Lower lobe of right lung (tissue), 2 donors: ENCODE measurements at regions not wholly inside any gene's neighbourhood (a gene's known extent, or its start where the extent isn't known, plus 50 kb on each side); places are given as distances from the start of the nearest gene placed in this dataset.

Source experiments
- ATAC-seq, 2 donors: fragments of 200-7000 bp; cut with Tn5 transposase; one replicate each; pipeline ENCODE4 v1.9.1; 2020 to 2022; ENCODE audit warnings: mild to moderate bottlenecking in 2 of 2, moderate library complexity in 2 of 2
- DNase-seq: peaks from one replicate; pipeline ENCODE4 v3.0.0-alpha.2; 2020
- H3K27ac ChIP-seq: fragments of 200-600 bp; one replicate; pipeline ENCODE4 v1.8.0; 2022
- H3K27me3 ChIP-seq: fragments of 200-600 bp; one replicate; pipeline ENCODE4 v1.8.0; 2022; ENCODE audit warnings: low read depth
- H3K36me3 ChIP-seq: fragments of 200-600 bp; one replicate; pipeline ENCODE4 v1.8.0; 2022; ENCODE audit warnings: mild to moderate bottlenecking
- H3K4me1 ChIP-seq: fragments of 200-600 bp; one replicate; pipeline ENCODE4 v1.8.0; 2022
- H3K4me3 ChIP-seq: fragments of 200-600 bp; one replicate; pipeline ENCODE4 v1.8.0; 2022; ENCODE audit warnings: mild to moderate bottlenecking
- H3K9me3 ChIP-seq: fragments of 200-600 bp; one replicate; pipeline ENCODE4 v1.8.0; 2022
- CTCF ChIP-seq: fragments of 200-600 bp; IDR thresholded peaks from one replicate; pipeline ENCODE4 v1.8.0; 2022; ENCODE audit warnings: antibody characterized with exemption, mild to moderate bottlenecking
- intact Hi-C: fragments of 100-400 bp; cut with DNase I; formaldehyde crosslinking; loops from one replicate; pipeline ENCODE4 v1.11.0; 2022
- donor health status: DM: no; HTN: yes; CAD: no; lungs with severe emphysema.

GRCh38 chr2:195480121-195480520, 176.9 kb upstream of the SLC39A10 start:
- ATAC-seq (no peak), DNase-seq (no peak)
- Histone ChIP-seq H3K27me3 (no peaks in the 10 kb centered on the region), H3K4me1 (no peaks in the 10 kb centered on the region), H3K9me3 (no peaks in the 10 kb centered on the region), H3K27ac (no peak overlapping the region), H3K4me3 (no peak overlapping the region), H3K36me3 (no peaks in the 10 kb centered on the region)
- TF ChIP-seq CTCF: no peak
- intact Hi-C loops: no loop called here

GRCh38 chr2:195479407-195479806, 177.6 kb upstream of the SLC39A10 start:
- no peak for TF ChIP-seq CTCF
- Histone ChIP-seq H3K4me3 (no peak overlapping the region), H3K36me3 (no peaks in the 10 kb centered on the region), H3K4me1 (no peaks in the 10 kb centered on the region), H3K27ac (no peak overlapping the region), H3K9me3 (no peaks in the 10 kb centered on the region), H3K27me3 (no peaks in the 10 kb centered on the region)
- DNase-seq: no peak
- ATAC-seq: no peak
- intact Hi-C loops: no loop called here

- TF ChIP-seq CTCF: no peak
These were observed 179.0 kb upstream of the SLC39A10 start for GRCh38 chr2:195477996-195478382.

GRCh38 chr2:195477248-195477995, 179.6 kb upstream of the SLC39A10 start:
- intact Hi-C loops: no loop called here
- no peaks in the 10 kb centered on the region for H3K36me3 ChIP-seq
- ATAC-seq (no peak), DNase-seq (no peak)
- H3K9me3 ChIP-seq: no peaks in the 10 kb centered on the region
- H3K27me3 ChIP-seq: no peaks in the 10 kb centered on the region
- no peak overlapping the region for H3K4me3 ChIP-seq
- H3K27ac ChIP-seq: no peak overlapping the region
- TF ChIP-seq CTCF: no peak
- H3K4me1 ChIP-seq: no peaks in the 10 kb centered on the region

More at GRCh38 chr2:195477996-195478382, 179.0 kb upstream of the SLC39A10 start:
- ATAC-seq: no peak
- no peak overlapping the region for H3K27ac ChIP-seq
- no peaks in the 10 kb centered on the region for H3K36me3 ChIP-seq
- no peak overlapping the region for H3K4me3 ChIP-seq
- no peaks in the 10 kb centered on the region for H3K27me3 ChIP-seq
- no peak for DNase-seq
- intact Hi-C loops: no loop called here
- no peaks in the 10 kb centered on the region for H3K9me3 ChIP-seq
- H3K4me1 ChIP-seq: no peaks in the 10 kb centered on the region

GRCh38 chr2:195475336-195475735, 181.7 kb upstream of the SLC39A10 start:
- no peak overlapping the region for H3K27ac ChIP-seq
- no peak overlapping the region for H3K4me3 ChIP-seq
- intact Hi-C loops: no loop called here
- DNase-seq (no peak), ATAC-seq (no peak)
- H3K9me3 ChIP-seq: no peaks in the 10 kb centered on the region
- H3K4me1 ChIP-seq: no peaks in the 10 kb centered on the region
- TF ChIP-seq CTCF: no peak
- H3K27me3 ChIP-seq: no peaks in the 10 kb centered on the region
- no peaks in the 10 kb centered on the region for H3K36me3 ChIP-seq
